H1 (cell line): ENCODE measurements at regions not wholly inside any gene's neighbourhood (a gene's known extent, or its start where the extent isn't known, plus 50 kb on each side); places are given as distances from the start of the nearest gene placed in this dataset.

ENCODE experiments used
- CTCF ChIA-PET: fragments of 300-600 bp; sonication (Branson Sonifier 250); formaldehyde crosslinking; loops from one replicate; lab custom pipeline; 2021; ENCODE audit not compliant: partially characterized antibody; lab: Charles Lee
- POLR2A ChIA-PET: fragments of 300-600 bp; sonication (Branson Sonifier 250); formaldehyde crosslinking; loops from one replicate; lab custom pipeline; 2021; ENCODE audit warnings: inconsistent platforms; ENCODE audit not compliant: partially characterized antibody; lab: Charles Lee
- DNase-seq, 2 experiments: peaks; one replicate each; pipeline versions ENCODE4 v3.0.0 to v3.0.0-alpha.2; 2010 to 2022; ENCODE audit warnings: low spot score in 2 of 2, low read depth in 1 of 2, mixed read lengths in 1 of 2
- FAIRE-seq: peaks from 2 replicates; lab custom pipeline; 2011; peaks lifted over from hg19 to GRCh38; lab: Jason Lieb, UNC
- H2AFZ ChIP-seq: 2 replicates; pipeline ENCODE4 v1.8.1; 2012; ENCODE audit warnings: low read length, inconsistent platforms
- H2AK5ac ChIP-seq: 2 replicates; pipeline ENCODE4 v1.6.1; 2013; ENCODE audit warnings: low read depth, low read length
- H2BK120ac ChIP-seq: replicated peaks from 2 replicates; pipeline ENCODE3; 2013; ENCODE audit warnings: low read depth, low read length, inconsistent platforms
- H2BK12ac ChIP-seq: 2 replicates; pipeline ENCODE4 v1.6.1; 2013; ENCODE audit warnings: low read depth, low read length
- H2BK15ac ChIP-seq: 2 replicates; pipeline ENCODE4 v1.6.1; 2013; ENCODE audit warnings: low read length
- H2BK20ac ChIP-seq: 2 replicates; pipeline ENCODE4 v1.6.1; 2013; ENCODE audit warnings: low read length
- H2BK5ac ChIP-seq: 2 replicates; pipeline ENCODE4 v1.6.1; 2013; ENCODE audit warnings: low read depth, low read length
- H3K14ac ChIP-seq: 2 replicates; pipeline ENCODE4 v1.6.1; 2013; ENCODE audit warnings: inconsistent platforms; ENCODE audit not compliant: insufficient read length
- H3K18ac ChIP-seq: 2 replicates; pipeline ENCODE4 v1.6.1; 2013; ENCODE audit warnings: low read length; ENCODE audit errors: extremely low read depth
- H3K23ac ChIP-seq: 2 replicates; pipeline ENCODE4 v1.6.1; 2013; ENCODE audit warnings: inconsistent platforms; ENCODE audit not compliant: insufficient read length
- H3K23me2 ChIP-seq: 2 replicates; pipeline ENCODE4 v1.6.1; 2013; ENCODE audit warnings: low read depth, low read length
- H3K27ac ChIP-seq: 2 replicates; pipeline ENCODE4 v1.6.1; 2011; ENCODE audit warnings: low read depth, low read length, inconsistent platforms
- H3K27me3 ChIP-seq, 4 experiments: replicated peaks in 1 of 4; 1 replicate in 1 of 4; 2 replicates in 3 of 4; pipeline versions ENCODE4 v1.6.1 to v1.8.1; 2011 to 2013; ENCODE audit warnings: low read length in 3 of 4, mild to moderate bottlenecking in 3 of 4, inconsistent platforms in 2 of 4, mixed read lengths in 2 of 4, moderate library complexity in 1 of 4; ENCODE audit not compliant: control insufficient read depth in 3 of 4, insufficient read depth in 3 of 4; ENCODE audit errors: extremely low read depth in 1 of 4
- H3K36me3 ChIP-seq, 4 experiments: 2 replicates each; pipeline versions ENCODE4 v1.6.1 to v1.8.1; 2011 to 2013; ENCODE audit warnings: mild to moderate bottlenecking in 4 of 4, low read length in 3 of 4, moderate library complexity in 2 of 4, control low read depth in 1 of 4, inconsistent platforms in 1 of 4; ENCODE audit not compliant: insufficient read depth in 4 of 4, control insufficient read depth in 2 of 4
- H3K4ac ChIP-seq: replicated peaks from 2 replicates; pipeline ENCODE3; 2013; ENCODE audit warnings: low read length, low read depth, mixed read lengths, inconsistent platforms; ENCODE audit not compliant: insufficient read length
- H3K4me1 ChIP-seq, 4 experiments: replicated peaks in 1 of 4; 1 replicate in 1 of 4; 2 replicates in 3 of 4; pipeline versions ENCODE4 v1.6.1 to v1.8.1; 2011 to 2013; ENCODE audit warnings: low read length in 3 of 4, inconsistent platforms in 2 of 4, mixed read lengths in 1 of 4; ENCODE audit not compliant: insufficient read depth in 4 of 4, control insufficient read depth in 3 of 4
- H3K4me2 ChIP-seq, 2 experiments: 2 replicates each; pipeline versions ENCODE4 v1.6.1 to v1.8.1; 2011 to 2013; ENCODE audit warnings: low read depth in 2 of 2, low read length in 2 of 2, control low read depth in 1 of 2, inconsistent platforms in 1 of 2, mild to moderate bottlenecking in 1 of 2; ENCODE audit not compliant: insufficient read depth in 1 of 2
- H3K4me3 ChIP-seq, 4 experiments: fragments of 200-600, 300-600 bp in 1 of 4; sonication (generic), shearing (Covaris generic), sonication (Bioruptor Twin) in 1 of 4; 2 replicates each; pipeline versions ENCODE4 v1.5.1 to v1.8.1; 2011 to 2016; ENCODE audit warnings: low read length in 4 of 4, low read depth in 3 of 4, control low read depth in 2 of 4, inconsistent platforms in 2 of 4, mild to moderate bottlenecking in 2 of 4, mixed read lengths in 1 of 4, moderate library complexity in 1 of 4; ENCODE audit not compliant: insufficient read depth in 2 of 4; ENCODE audit errors: extremely low read depth in 1 of 4
- H3K56ac ChIP-seq: replicated peaks from 2 replicates; pipeline ENCODE3; 2013; ENCODE audit warnings: low read depth, mild to moderate bottlenecking, mixed read lengths, low read length, inconsistent platforms; ENCODE audit not compliant: insufficient read length
- H3K79me1 ChIP-seq: 2 replicates; pipeline ENCODE4 v1.6.1; 2013; ENCODE audit warnings: low read depth, low read length, control low read depth
- H3K79me2 ChIP-seq, 2 experiments: 2 replicates each; pipeline versions ENCODE4 v1.6.1 to v1.8.1; 2012 to 2013; ENCODE audit warnings: low read length in 2 of 2, mild to moderate bottlenecking in 2 of 2, inconsistent platforms in 1 of 2; ENCODE audit not compliant: insufficient read depth in 2 of 2, control insufficient read depth in 1 of 2
- H3K9ac ChIP-seq, 4 experiments: replicated peaks in 1 of 4; 1 replicate in 1 of 4; 2 replicates in 3 of 4; pipeline versions ENCODE4 v1.6.1 to v1.8.1; 2011 to 2013; ENCODE audit warnings: low read depth in 3 of 4, low read length in 3 of 4, control low read depth in 2 of 4, mild to moderate bottlenecking in 2 of 4, moderate library complexity in 2 of 4, inconsistent platforms in 1 of 4; ENCODE audit errors: extremely low read depth in 1 of 4
- H3K9me3 ChIP-seq, 2 experiments: 2 replicates each; pipeline versions ENCODE4 v1.6.1 to v1.8.1; 2012 to 2013; ENCODE audit warnings: mild to moderate bottlenecking in 2 of 2, moderate library complexity in 2 of 2, control low read depth in 1 of 2, inconsistent platforms in 1 of 2, low read depth in 1 of 2, low read length in 1 of 2, mixed read lengths in 1 of 2; ENCODE audit not compliant: insufficient read depth in 2 of 2
- H4K20me1 ChIP-seq, 2 experiments: replicated peaks in 1 of 2; 2 replicates each; pipeline versions ENCODE3 to v1.8.1; 2011 to 2013; ENCODE audit warnings: inconsistent platforms in 2 of 2, low read length in 2 of 2, mild to moderate bottlenecking in 1 of 2; ENCODE audit not compliant: insufficient read depth in 2 of 2, control insufficient read depth in 1 of 2
- H4K5ac ChIP-seq: 2 replicates; pipeline ENCODE4 v1.6.1; 2013; ENCODE audit warnings: low read length, low read depth, mixed read lengths, inconsistent platforms; ENCODE audit not compliant: insufficient read length
- H4K8ac ChIP-seq: 2 replicates; pipeline ENCODE4 v1.8.0; 2013; ENCODE audit warnings: mild to moderate bottlenecking, moderate library complexity, low read length, inconsistent platforms; ENCODE audit not compliant: insufficient read depth; ENCODE audit errors: extremely low read depth
- H4K91ac ChIP-seq: replicated peaks from 2 replicates; pipeline ENCODE3; 2013; ENCODE audit warnings: low read length, mixed read lengths, inconsistent platforms; ENCODE audit not compliant: insufficient read length
- BACH1 ChIP-seq: IDR thresholded peaks from 2 replicates; pipeline ENCODE4 v1.6.1; 2012; ENCODE audit warnings: low read length, improper control_type of control experiment
- BCL11A ChIP-seq, 2 experiments: IDR thresholded peaks; one replicate each; pipeline ENCODE4 v1.6.1; 2011; ENCODE audit warnings: low read depth in 2 of 2, low read length in 2 of 2, mild to moderate bottlenecking in 2 of 2
- CBX5 ChIP-seq: fragments of 300-800, 300-1000 bp; sonication (generic); IDR thresholded peaks from 2 replicates; pipeline ENCODE4 v1.7.1; 2016; ENCODE audit warnings: antibody characterized with exemption, low read length, low read depth
- CBX8 ChIP-seq: fragments of 300-800, 300-1000 bp; sonication (generic); IDR thresholded peaks from 2 replicates; pipeline ENCODE4 v1.7.1; 2016; ENCODE audit warnings: low read depth, low read length, borderline replicate concordance
- CTBP2 ChIP-seq: IDR thresholded peaks from 2 replicates; pipeline ENCODE4 v1.7.0; 2011; ENCODE audit warnings: borderline replicate concordance, mild to moderate bottlenecking, moderate library complexity, mixed read lengths, low read length; ENCODE audit not compliant: insufficient read depth, insufficient read length
- GABPA ChIP-seq: IDR thresholded peaks from 2 replicates; pipeline ENCODE4 v1.6.1; 2011; ENCODE audit warnings: mild to moderate bottlenecking, low read length, moderate library complexity, borderline replicate concordance; ENCODE audit not compliant: insufficient read depth
- MAFK ChIP-seq: IDR thresholded peaks from 2 replicates; pipeline ENCODE4 v1.6.1; 2012; ENCODE audit warnings: low read depth, mild to moderate bottlenecking, improper control_type of control experiment, low read length
- NANOG ChIP-seq: IDR thresholded peaks from 2 replicates; pipeline ENCODE4 v1.6.1; 2011; ENCODE audit warnings: low read length, low read depth, mild to moderate bottlenecking, inconsistent platforms; ENCODE audit not compliant: insufficient read depth, poor library complexity, severe bottlenecking
- NRF1 ChIP-seq: IDR thresholded peaks from 2 replicates; pipeline ENCODE4 v1.6.1; 2011; ENCODE audit warnings: mild to moderate bottlenecking, low read depth, low read length, improper control_type of control experiment
- RBBP5 ChIP-seq: IDR thresholded peaks from 2 replicates; pipeline ENCODE4 v1.7.1; 2012; ENCODE audit warnings: low read depth, mild to moderate bottlenecking, inconsistent platforms, low read length, moderate library complexity, borderline replicate concordance
- RXRA ChIP-seq: IDR thresholded peaks from 2 replicates; pipeline ENCODE4 v1.6.1; 2011; ENCODE audit warnings: low read depth, mild to moderate bottlenecking, low read length, moderate library complexity; ENCODE audit not compliant: insufficient read depth
- SAP30 ChIP-seq: fragments of 300-600 bp; sonication (generic); IDR thresholded peaks from 2 replicates; pipeline ENCODE4 v1.7.1; 2012; ENCODE audit warnings: low read length, moderate library complexity, mild to moderate bottlenecking, inconsistent platforms; ENCODE audit not compliant: insufficient read depth, insufficient replicate concordance
- SIRT6 ChIP-seq: IDR thresholded peaks from one replicate; pipeline ENCODE4 v1.7.1; 2012; ENCODE audit warnings: low read length, inconsistent platforms
- SP2 ChIP-seq: IDR thresholded peaks from 2 replicates; pipeline ENCODE4 v1.6.1; 2012; ENCODE audit warnings: mild to moderate bottlenecking, low read length, inconsistent platforms

GRCh38 chr14:34007902-34008301 lies 57.0 kb upstream of the EGLN3 start (continued):
- no peak for TF ChIP-seq RXRA

DNA sequence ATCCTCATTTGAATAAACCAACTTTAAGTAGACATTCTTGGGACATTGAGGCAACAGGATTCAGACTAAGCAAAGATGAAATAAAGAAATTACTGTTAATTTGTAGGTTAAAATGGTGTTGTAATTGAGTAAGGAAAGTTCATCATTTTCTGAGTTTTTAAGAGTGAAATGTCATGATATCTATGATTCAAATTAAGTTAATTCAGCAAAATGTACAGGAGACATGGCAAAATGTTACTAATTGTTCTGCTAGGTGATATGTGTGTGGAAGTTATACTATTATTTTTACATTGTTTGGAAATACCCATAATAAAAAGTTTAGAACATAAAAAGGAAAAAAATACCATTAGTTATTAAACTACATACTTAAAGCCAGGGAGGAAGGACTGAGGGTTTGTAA lies 55.0 kb upstream of the EGLN3 start:
- Histone ChIP-seq H3K56ac (no peak overlapping the region), H2BK12ac (no peak overlapping the region), H3K14ac (no peak overlapping the region), H3K4me1 (no peaks in the 10 kb centered on the region), H4K5ac (no peak overlapping the region), H2BK20ac (no peak overlapping the region), H3K27me3 (no peaks in the 10 kb centered on the region), H4K91ac (no peak overlapping the region), H2AK5ac (no peak overlapping the region), H2BK15ac (no peak overlapping the region), H2AFZ (no peak overlapping the region), H3K23ac (no peak overlapping the region), H3K9me3 (no peaks in the 10 kb centered on the region), H3K18ac (no peak overlapping the region), H3K9ac (no peak overlapping the region), H3K36me3 (no peaks in the 10 kb centered on the region), H3K27ac (no peak overlapping the region), H3K4me3 (no peak overlapping the region), H2BK120ac (no peak overlapping the region), H4K20me1 (no peaks in the 10 kb centered on the region), H3K79me2 (no peaks in the 10 kb centered on the region), H2BK5ac (no peak overlapping the region), H3K4ac (no peak overlapping the region), H4K8ac (no peak overlapping the region), H3K23me2 (no peaks in the 10 kb centered on the region), H3K79me1 (no peaks in the 10 kb centered on the region), H3K4me2 (no peak overlapping the region)
- ChIA-PET CTCF (interaction anchor here (1.5 kb wide), 1 partner anchor 14 kb away, joined by 4 read pairs; no protein-coding TSS in a partner anchor), POLR2A (no interaction called here)
- DNase-seq (no peak), FAIRE-seq (no peak)
- TF ChIP-seq RBBP5, result no peak
- TF ChIP-seq CBX8, result no peak
- TF ChIP-seq SP2, result no peak
- TF ChIP-seq GABPA, result no peak
- no peak for TF ChIP-seq CBX5
- no peak for TF ChIP-seq MAFK
- no peak for TF ChIP-seq SAP30
- no peak for TF ChIP-seq BCL11A (IDR thresholded peaks at IDR 0.05; ENCODE audit: low read depth in 2 of 2, low read length in 2 of 2)
- TF ChIP-seq NANOG, result no peak
- no peak for TF ChIP-seq NRF1
- TF ChIP-seq SIRT6, result no peak
- TF ChIP-seq CTBP2, result no peak
- no peak for TF ChIP-seq BACH1
